ENCODE measurements at regions not wholly inside any gene's neighbourhood (a gene's known extent, or its start where the extent isn't known, plus 50 kb on each side); places are given as distances from the start of the nearest gene placed in this dataset.

DNA sequence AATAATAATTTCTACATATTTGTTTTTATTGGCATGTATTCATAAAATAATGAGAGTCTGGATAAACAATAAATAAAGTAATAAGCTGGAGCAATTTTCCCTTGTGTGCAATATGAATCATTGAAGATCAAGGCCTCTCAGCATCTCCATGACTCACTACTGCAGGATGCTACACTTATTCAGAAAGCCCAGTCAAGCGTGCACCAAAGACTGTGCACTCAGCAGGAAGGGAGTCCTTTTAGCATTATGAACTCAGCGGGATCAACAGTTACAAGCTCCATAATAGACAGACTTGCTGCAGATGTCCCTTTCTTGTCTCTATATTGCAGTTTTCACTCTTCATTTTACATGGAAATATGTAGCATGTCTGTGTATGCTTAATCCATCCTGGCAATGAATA is 485.3 kb downstream of the CDH9 start:
- ATAC-seq (ENCODE audit: low FRiP score) (no peak), DNase-seq (no peak)
- no peaks in the 10 kb centered on the region for H3K36me3 ChIP-seq (ENCODE audit: control insufficient read depth in 1 of 2, insufficient read depth in 2 of 2, low read length in 1 of 2)
- intact Hi-C loops (cut with DNase I): no loop called here
- H3K27ac ChIP-seq (ENCODE audit: low read depth in 1 of 2, low read length in 2 of 2): no peak overlapping the region
- WGBS, 2 donors: 76 to 78% methylated on average over 2 of the region's 2 CpGs
- H3K4me3 ChIP-seq (ENCODE audit: low read length in 2 of 2): no peak overlapping the region
- no peaks in the 10 kb centered on the region for H3K4me1 ChIP-seq (ENCODE audit: control insufficient read depth in 1 of 2, insufficient read depth in 2 of 2, low read length in 2 of 2)
- no peaks in the 10 kb centered on the region for H3K27me3 ChIP-seq (ENCODE audit: control insufficient read depth in 1 of 2, insufficient read depth in 2 of 2, low read length in 1 of 2)
- H3K9me3 ChIP-seq (ENCODE audit: control insufficient read depth, low read length): no peaks in the 10 kb centered on the region

GRCh38 chr5:26543987-26544386 is 494.4 kb downstream of the CDH9 start:
- Histone ChIP-seq H3K4me3 (ENCODE audit: low read length in 2 of 2) (no peak overlapping the region), H3K27me3 (ENCODE audit: control insufficient read depth in 1 of 2, insufficient read depth in 2 of 2, low read length in 1 of 2) (no peaks in the 10 kb centered on the region), H3K27ac (ENCODE audit: low read depth in 1 of 2, low read length in 2 of 2) (no peak overlapping the region), H3K4me1 (ENCODE audit: control insufficient read depth in 1 of 2, insufficient read depth in 2 of 2, low read length in 2 of 2) (no peaks in the 10 kb centered on the region), H3K36me3 (ENCODE audit: control insufficient read depth in 1 of 2, insufficient read depth in 2 of 2, low read length in 1 of 2) (no peaks in the 10 kb centered on the region), H3K9me3 (ENCODE audit: control insufficient read depth, low read length) (peaks cover 2% of the 10 kb centered on the region)
- WGBS, 2 donors: 78 to 83% methylated on average over 1 of the region's 1 CpG
- DNase-seq: no peak
- no peak for ATAC-seq (ENCODE audit: low FRiP score)
- intact Hi-C loops (cut with DNase I): no loop called here

DNA sequence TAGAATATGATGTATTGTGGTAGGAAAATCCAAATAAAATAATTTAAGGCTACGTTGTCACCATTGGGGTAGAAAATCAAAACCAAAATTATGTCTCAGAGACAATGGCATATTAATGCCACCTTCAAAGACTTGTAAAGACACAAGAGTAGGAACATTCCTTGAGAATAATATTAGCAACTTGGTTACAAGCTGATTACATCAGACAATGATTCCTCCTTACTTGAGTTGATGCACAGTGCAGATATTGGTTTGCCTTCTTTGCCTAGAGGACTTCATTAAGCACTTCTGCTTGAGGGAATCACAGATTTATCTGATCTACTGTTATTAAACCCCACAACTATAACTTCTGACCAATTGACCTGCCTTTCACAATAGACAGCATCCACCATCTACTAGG is 500.2 kb downstream of the CDH9 start:
- Histone ChIP-seq H3K9me3 (ENCODE audit: control insufficient read depth, low read length) (peaks cover 2% of the 10 kb centered on the region), H3K27ac (ENCODE audit: low read depth in 1 of 2, low read length in 2 of 2) (no peak overlapping the region), H3K27me3 (ENCODE audit: control insufficient read depth in 1 of 2, insufficient read depth in 2 of 2, low read length in 1 of 2) (no peaks in the 10 kb centered on the region), H3K36me3 (ENCODE audit: control insufficient read depth in 1 of 2, insufficient read depth in 2 of 2, low read length in 1 of 2) (no peaks in the 10 kb centered on the region), H3K4me3 (ENCODE audit: low read length in 2 of 2) (no peak overlapping the region), H3K4me1 (ENCODE audit: control insufficient read depth in 1 of 2, insufficient read depth in 2 of 2, low read length in 2 of 2) (no peaks in the 10 kb centered on the region)
- intact Hi-C loops (cut with DNase I): no loop called here
- WGBS, 2 donors: 36 to 81% methylated on average over 1 of the region's 1 CpG
- DNase-seq (no peak), ATAC-seq (ENCODE audit: low FRiP score) (no peak)

DNA sequence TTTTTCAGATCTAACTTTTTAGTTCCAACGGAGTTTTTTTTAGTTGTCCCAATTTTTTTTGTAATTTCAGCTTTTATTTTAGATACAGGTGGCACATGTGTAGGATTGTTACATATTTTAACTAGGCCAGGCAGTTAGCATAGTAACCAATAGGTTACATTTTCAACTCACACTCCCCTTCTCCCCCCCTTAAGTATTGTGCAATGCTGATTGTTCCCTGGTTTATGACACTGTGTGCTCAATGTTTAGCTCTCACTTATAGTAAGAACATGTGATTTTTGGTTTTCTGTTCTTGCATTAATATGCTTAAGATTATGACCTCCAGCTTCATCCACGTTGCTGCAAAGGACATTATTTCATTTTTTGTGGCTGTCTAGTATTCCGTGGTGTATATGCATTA is 503.2 kb downstream of the CDH9 start:
- Histone ChIP-seq H3K27me3 (ENCODE audit: control insufficient read depth in 1 of 2, insufficient read depth in 2 of 2, low read length in 1 of 2) (no peaks in the 10 kb centered on the region), H3K4me1 (ENCODE audit: control insufficient read depth in 1 of 2, insufficient read depth in 2 of 2, low read length in 2 of 2) (no peaks in the 10 kb centered on the region), H3K27ac (ENCODE audit: low read depth in 1 of 2, low read length in 2 of 2) (no peak overlapping the region), H3K36me3 (ENCODE audit: control insufficient read depth in 1 of 2, insufficient read depth in 2 of 2, low read length in 1 of 2) (no peaks in the 10 kb centered on the region), H3K9me3 (ENCODE audit: control insufficient read depth, low read length) (no peaks in the 10 kb centered on the region), H3K4me3 (ENCODE audit: low read length in 2 of 2) (no peak overlapping the region)
- intact Hi-C loops (cut with DNase I): no loop called here
- ATAC-seq (ENCODE audit: low FRiP score): no peak
- 53 to 54% methylated on average over 3 of the region's 3 CpGs for WGBS, 2 donors
- no peak for DNase-seq

- intact Hi-C loops (cut with DNase I): no loop called here
- H3K36me3 ChIP-seq (ENCODE audit: control insufficient read depth in 1 of 2, insufficient read depth in 2 of 2, low read length in 1 of 2): no peaks in the 10 kb centered on the region
- H3K4me3 ChIP-seq (ENCODE audit: low read length in 2 of 2): no peak overlapping the region
- 79 to 86% methylated on average over 2 of the region's 2 CpGs for WGBS, 2 donors
- no peak for DNase-seq
- no peaks in the 10 kb centered on the region for H3K9me3 ChIP-seq (ENCODE audit: control insufficient read depth, low read length)
- H3K4me1 ChIP-seq (ENCODE audit: control insufficient read depth in 1 of 2, insufficient read depth in 2 of 2, low read length in 2 of 2): no peaks in the 10 kb centered on the region
- no peaks in the 10 kb centered on the region for H3K27me3 ChIP-seq (ENCODE audit: control insufficient read depth in 1 of 2, insufficient read depth in 2 of 2, low read length in 1 of 2)
- no peak overlapping the region for H3K27ac ChIP-seq (ENCODE audit: low read depth in 1 of 2, low read length in 2 of 2)
- ATAC-seq (ENCODE audit: low FRiP score): no peak
Measured at GRCh38 chr5:26530305-26530704, 508.1 kb downstream of the CDH9 start.

DNA sequence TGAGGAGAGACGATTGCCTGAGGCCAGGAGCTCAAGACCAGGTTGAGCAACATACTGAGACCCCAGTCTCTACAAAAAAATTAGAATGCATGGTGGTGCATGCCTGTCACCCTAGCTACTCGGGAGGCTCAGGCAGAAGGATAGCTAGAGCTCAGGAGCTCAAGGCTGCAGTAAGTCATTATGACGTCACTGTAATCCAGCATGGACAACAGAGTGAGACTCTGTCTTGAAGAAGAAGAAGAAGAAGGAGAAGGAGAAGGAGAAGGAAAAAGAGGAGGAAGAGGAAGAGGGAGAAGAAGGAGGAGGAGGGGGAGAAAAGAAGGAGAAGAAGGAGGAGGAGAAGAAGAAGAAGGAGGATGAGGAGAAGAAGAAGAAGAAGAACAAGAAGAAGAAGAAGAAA is 519.1 kb downstream of the CDH9 start:
- 61 to 62% methylated on average over 3 of the region's 3 CpGs for WGBS, 2 donors
- Histone ChIP-seq H3K27ac (ENCODE audit: low read depth in 1 of 2, low read length in 2 of 2) (no peak overlapping the region), H3K4me3 (ENCODE audit: low read length in 2 of 2) (no peak overlapping the region), H3K27me3 (ENCODE audit: control insufficient read depth in 1 of 2, insufficient read depth in 2 of 2, low read length in 1 of 2) (no peaks in the 10 kb centered on the region), H3K4me1 (ENCODE audit: control insufficient read depth in 1 of 2, insufficient read depth in 2 of 2, low read length in 2 of 2) (no peaks in the 10 kb centered on the region), H3K36me3 (ENCODE audit: control insufficient read depth in 1 of 2, insufficient read depth in 2 of 2, low read length in 1 of 2) (no peaks in the 10 kb centered on the region), H3K9me3 (ENCODE audit: control insufficient read depth, low read length) (peaks cover 2% of the 10 kb centered on the region)
- ATAC-seq (ENCODE audit: low FRiP score) (no peak), DNase-seq (no peak)
- intact Hi-C loops (cut with DNase I): no loop called here

DNA sequence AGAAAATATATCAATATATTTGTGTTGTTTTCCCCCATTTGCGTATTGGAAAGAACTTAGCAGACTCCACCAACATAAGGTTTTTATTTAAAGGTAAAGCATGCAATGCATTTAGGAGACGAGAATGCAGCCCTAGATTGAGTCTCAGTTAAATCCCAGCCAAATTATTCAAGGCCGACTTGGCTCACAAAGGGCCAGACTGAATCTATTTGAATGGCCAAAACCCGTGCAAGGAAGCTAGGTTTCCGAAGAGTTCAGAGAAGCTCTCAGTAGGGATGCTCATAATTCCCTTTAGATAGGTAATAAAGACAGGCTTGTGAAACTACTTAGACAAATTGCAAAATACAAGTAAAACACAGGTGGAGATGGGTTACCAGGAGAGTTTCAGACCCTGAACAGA is 520.3 kb downstream of the CDH9 start:
- no peak for DNase-seq
- WGBS, 2 donors: 66 to 71% methylated on average over 5 of the region's 5 CpGs
- no peak for ATAC-seq (ENCODE audit: low FRiP score)
- no peak overlapping the region for H3K27ac ChIP-seq (ENCODE audit: low read depth in 1 of 2, low read length in 2 of 2)
- H3K4me1 ChIP-seq (ENCODE audit: control insufficient read depth in 1 of 2, insufficient read depth in 2 of 2, low read length in 2 of 2): no peaks in the 10 kb centered on the region
- no peaks in the 10 kb centered on the region for H3K36me3 ChIP-seq (ENCODE audit: control insufficient read depth in 1 of 2, insufficient read depth in 2 of 2, low read length in 1 of 2)
- peaks cover 2% of the 10 kb centered on the region for H3K9me3 ChIP-seq (ENCODE audit: control insufficient read depth, low read length)
- no peak overlapping the region for H3K4me3 ChIP-seq (ENCODE audit: low read length in 2 of 2)
- no peaks in the 10 kb centered on the region for H3K27me3 ChIP-seq (ENCODE audit: control insufficient read depth in 1 of 2, insufficient read depth in 2 of 2, low read length in 1 of 2)
- intact Hi-C loops (cut with DNase I): no loop called here

- Histone ChIP-seq H3K27ac (ENCODE audit: low read depth in 1 of 2, low read length in 2 of 2) (no peak overlapping the region), H3K27me3 (ENCODE audit: control insufficient read depth in 1 of 2, insufficient read depth in 2 of 2, low read length in 1 of 2) (no peaks in the 10 kb centered on the region), H3K4me3 (ENCODE audit: low read length in 2 of 2) (no peak overlapping the region), H3K4me1 (ENCODE audit: control insufficient read depth in 1 of 2, insufficient read depth in 2 of 2, low read length in 2 of 2) (no peaks in the 10 kb centered on the region), H3K9me3 (ENCODE audit: control insufficient read depth, low read length) (no peaks in the 10 kb centered on the region), H3K36me3 (ENCODE audit: control insufficient read depth in 1 of 2, insufficient read depth in 2 of 2, low read length in 1 of 2) (no peaks in the 10 kb centered on the region)
- no peak for ATAC-seq (ENCODE audit: low FRiP score)
- intact Hi-C loops (cut with DNase I): no loop called here
- WGBS, 2 donors: 40 to 50% methylated on average over 5 of the region's 5 CpGs
- no peak for DNase-seq
Measured at GRCh38 chr5:26498972-26499371, 539.4 kb downstream of the CDH9 start.

DNA sequence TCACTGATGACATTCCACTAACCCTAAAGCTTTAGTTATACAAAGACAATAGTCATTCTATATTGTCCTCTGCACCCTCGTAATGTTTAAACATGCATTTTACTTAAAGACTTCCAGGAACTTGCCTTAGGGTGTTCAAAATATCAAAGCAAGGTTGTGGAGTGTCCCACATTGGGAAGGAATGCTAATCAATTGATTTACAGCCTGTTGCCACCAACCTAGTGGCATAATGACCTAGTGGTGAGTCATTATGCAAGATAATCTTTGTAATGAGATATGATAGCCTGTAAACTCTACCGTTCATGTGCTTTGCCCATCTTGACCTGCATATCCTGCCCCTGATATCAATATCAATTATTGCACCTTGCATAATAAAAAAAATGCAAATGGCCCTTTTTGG is 542.9 kb downstream of the CDH9 start:
- Histone ChIP-seq H3K4me1 (ENCODE audit: control insufficient read depth in 1 of 2, insufficient read depth in 2 of 2, low read length in 2 of 2) (no peaks in the 10 kb centered on the region), H3K27me3 (ENCODE audit: control insufficient read depth in 1 of 2, insufficient read depth in 2 of 2, low read length in 1 of 2) (no peaks in the 10 kb centered on the region), H3K9me3 (ENCODE audit: control insufficient read depth, low read length) (no peaks in the 10 kb centered on the region), H3K27ac (ENCODE audit: low read depth in 1 of 2, low read length in 2 of 2) (no peak overlapping the region), H3K4me3 (ENCODE audit: low read length in 2 of 2) (no peak overlapping the region), H3K36me3 (ENCODE audit: control insufficient read depth in 1 of 2, insufficient read depth in 2 of 2, low read length in 1 of 2) (no peaks in the 10 kb centered on the region)
- DNase-seq: no peak
- ATAC-seq (ENCODE audit: low FRiP score): no peak
- WGBS, 2 donors: 67 to 70% methylated on average over 2 of the region's 2 CpGs
- intact Hi-C loops (cut with DNase I): no loop called here

Measured in aorta (tissue), 5 donors.